HepG2 (cell line): ENCODE measurements at regions not wholly inside any gene's neighbourhood (a gene's known extent, or its start where the extent isn't known, plus 50 kb on each side); places are given as distances from the start of the nearest gene placed in this dataset.

ENCODE experiments used
- ATAC-seq: fragments of 200-7000 bp; cut with Tn5 transposase; 3 replicates; pipeline ENCODE4 v1.9.1; 2020; ENCODE audit warnings: mild to moderate bottlenecking, moderate library complexity
- BruUV-seq: library from RNA; stranded (reverse); fragments of 400-500 nt; replicated peaks from 2 replicates; lab custom pipeline; 2021; lab: Mats Ljungman, UMichigan
- CTCF ChIA-PET: fragments of 300-600 bp; formaldehyde crosslinking; extraction: SDS; loops from one replicate; lab custom pipeline; 2021; ENCODE audit warnings: low total read pairs, inconsistent platforms, low intra/inter-chr PET ratio; lab: Yijun Ruan, JAX
- POLR2A ChIA-PET: fragments of 350-600 bp; sonication (Branson Sonifier 250); formaldehyde crosslinking; loops from one replicate; lab custom pipeline; 2020; ENCODE audit warnings: antibody characterized with exemption, inconsistent platforms; lab: Yijun Ruan, JAX
- DNase-seq: peaks from one replicate; pipeline ENCODE4 v3.0.0-alpha.2; 2015; ENCODE audit warnings: low spot score
- FAIRE-seq: peaks from 3 replicates; lab custom pipeline; 2011; peaks lifted over from hg19 to GRCh38; lab: Jason Lieb, UNC
- H2AFZ ChIP-seq: one replicate; pipeline ENCODE4 v1.6.1; 2011; ENCODE audit warnings: low read length, inconsistent platforms
- H3K27ac ChIP-seq: fragments of 300-600 bp; 3 replicates; pipeline ENCODE4 v1.8.0; 2011; ENCODE audit warnings: mixed run types, mild to moderate bottlenecking, mixed read lengths, low read length, inconsistent platforms; ENCODE audit not compliant: insufficient read depth; ENCODE audit errors: extremely low read length
- H3K27me3 ChIP-seq, 2 experiments: fragments of 200-600 bp in 1 of 2; 2 replicates in 1 of 2; 3 replicates in 1 of 2; pipeline versions ENCODE4 v1.6.0 to v1.8.0; 2011; ENCODE audit warnings: low read length in 2 of 2, mild to moderate bottlenecking in 2 of 2, moderate library complexity in 2 of 2, inconsistent platforms in 1 of 2; ENCODE audit not compliant: insufficient read depth in 2 of 2, control insufficient read depth in 1 of 2
- H3K36me3 ChIP-seq, 2 experiments: fragments of 200-600 bp in 1 of 2; replicated peaks in 1 of 2; 2 replicates in 1 of 2; 3 replicates in 1 of 2; pipeline versions ENCODE4 v1.5.1 to v1.8.0; 2011; ENCODE audit warnings: low read length in 2 of 2, inconsistent platforms in 1 of 2; ENCODE audit not compliant: insufficient read depth in 2 of 2, control insufficient read depth in 1 of 2
- H3K4me1 ChIP-seq: 2 replicates; pipeline ENCODE4 v1.5.1; 2012; ENCODE audit warnings: low read length, inconsistent platforms; ENCODE audit not compliant: insufficient read depth
- H3K4me2 ChIP-seq: 2 replicates; pipeline ENCODE4 v1.6.0; 2011; ENCODE audit warnings: low read depth, low read length, inconsistent platforms
- H3K4me3 ChIP-seq, 3 experiments: fragments of 200-600 bp in 1 of 3; sonication (generic), shearing (Covaris generic) in 1 of 3; replicated peaks in 1 of 3; 2 replicates each; pipeline ENCODE4 v1.5.1; 2011 to 2016; ENCODE audit warnings: low read length in 3 of 3, inconsistent platforms in 2 of 3, low read depth in 2 of 3, mild to moderate bottlenecking in 2 of 3, control low read depth in 1 of 3, mixed read lengths in 1 of 3; ENCODE audit not compliant: insufficient read depth in 1 of 3
- H3K79me2 ChIP-seq: one replicate; pipeline ENCODE4 v1.6.1; 2011; ENCODE audit warnings: low read length, inconsistent platforms; ENCODE audit not compliant: insufficient read depth
- H3K9ac ChIP-seq: 2 replicates; pipeline ENCODE4 v1.6.0; 2011; ENCODE audit warnings: mild to moderate bottlenecking, low read depth, low read length, inconsistent platforms; ENCODE audit not compliant: insufficient read depth
- H3K9me3 ChIP-seq: 2 replicates; pipeline ENCODE4 v1.5.1; 2012; ENCODE audit warnings: mild to moderate bottlenecking, low read length
- H4K20me1 ChIP-seq: 2 replicates; pipeline ENCODE4 v1.6.0; 2011; ENCODE audit warnings: inconsistent platforms, mild to moderate bottlenecking, low read length, moderate library complexity; ENCODE audit not compliant: insufficient read depth
- CEBPZ ChIP-seq: IDR thresholded peaks from 2 replicates; pipeline ENCODE4 v1.6.1; 2012; ENCODE audit warnings: low read length, improper control_type of control experiment
- CHD4 ChIP-seq: fragments of 200-600 bp; sonication (generic); IDR thresholded peaks from 2 replicates; pipeline ENCODE4 v1.7.0; 2017; ENCODE audit warnings: mild to moderate bottlenecking, low read length, borderline replicate concordance
- TFDP1 ChIP-seq: IDR thresholded peaks from 2 replicates; pipeline ENCODE4 v1.6.1; 2016; ENCODE audit warnings: missing compliant biosample characterization, missing genetic modification reagents, borderline replicate concordance
- ZNF761 ChIP-seq: sonication (generic); formaldehyde crosslinking; conservative IDR thresholded peaks from 2 replicates; pipeline ENCODE4 v1.4.0; 2020; ENCODE audit warnings: mild to moderate bottlenecking, missing genetic modification reagents
- WGBS: methylation state at CpG from one replicate; pipeline ENCODE4 v1.1.6; 2017; ENCODE audit warnings: low lambda C conversion rate; 5-methylcytosine and 5-hydroxymethylcytosine counted together
- in situ Hi-C: cut with HindIII; loops from 2 replicates; pipeline ENCODE4 v1.10.0; 2017; ENCODE audit warnings: low pct_unique_long_range_greater_than_20kb; ENCODE audit not compliant: extremely low pct_ligation_motif_present
- intact Hi-C: fragments of 100-400 bp; cut with micrococcal nuclease; formaldehyde crosslinking; loops from one replicate; pipeline ENCODE4 v1.10.0; 2022; ENCODE audit not compliant: unreplicated experiment

GRCh38 chr6:135108692-135109091 lies 54.1 kb upstream of the HBS1L start (continued):
- TF ChIP-seq CEBPZ: no peak

DNA sequence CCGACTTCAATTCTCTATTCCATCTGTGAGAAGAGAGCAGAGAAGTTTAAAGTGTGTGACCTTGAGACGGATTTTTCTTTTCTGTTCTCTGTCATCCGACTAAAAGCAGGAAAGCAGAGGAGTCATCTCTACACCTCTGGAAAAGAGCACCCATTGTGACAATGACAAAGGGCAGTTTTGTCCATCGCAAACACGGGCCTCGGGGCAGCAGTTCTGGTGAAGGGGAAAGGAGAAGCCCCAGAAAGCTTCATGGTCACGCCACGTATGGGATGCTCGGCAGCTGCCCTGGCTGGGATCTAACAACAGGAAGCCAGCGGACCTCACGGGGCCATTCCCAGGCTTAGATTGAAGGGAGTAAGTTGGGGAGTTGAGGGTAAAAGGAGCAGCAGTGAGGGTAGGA lies 52.0 kb upstream of the HBS1L start:
- ATAC-seq: no peak

More for the DNA sequence above, 52.0 kb upstream of the HBS1L start:
- Histone ChIP-seq H3K79me2 (no peaks in the 10 kb centered on the region), H3K9ac (no peak overlapping the region), H3K4me1 (no peaks in the 10 kb centered on the region), H3K27me3 (no peaks in the 10 kb centered on the region), H3K36me3 (no peaks in the 10 kb centered on the region), H3K9me3 (no peaks in the 10 kb centered on the region), H2AFZ (no peak overlapping the region), H3K4me3 (no peak overlapping the region), H3K4me2 (no peak overlapping the region), H4K20me1 (no peaks in the 10 kb centered on the region), H3K27ac (no peak overlapping the region)
- TF ChIP-seq CHD4 (no peak), TFDP1 (CRISPR knock-in tag) (no peak), ZNF761 (CRISPR knock-in tag) (no peak)
- no TSS peak for BruUV-seq
- POLR2A ChIA-PET: no interaction called here
- 41% methylated on average over 11 of the region's 11 CpGs for WGBS
- CTCF ChIA-PET: no interaction called here
- intact Hi-C loops (no loop called here), in situ Hi-C loops (no loop called here)
- no peak for DNase-seq
- no peak for FAIRE-seq
